HG03045 (cell line): ENCODE measurements at regions not wholly inside any gene's neighbourhood (a gene's known extent, or its start where the extent isn't known, plus 50 kb on each side); places are given as distances from the start of the nearest gene placed in this dataset.

ENCODE experiments used
- ATAC-seq: cut with Tn5 transposase; IDR thresholded peaks from one replicate; pipeline ENCODE4 v1.9.1; 2021; ENCODE audit warnings: mild to moderate bottlenecking, moderate library complexity; ENCODE audit not compliant: unreplicated experiment

DNA sequence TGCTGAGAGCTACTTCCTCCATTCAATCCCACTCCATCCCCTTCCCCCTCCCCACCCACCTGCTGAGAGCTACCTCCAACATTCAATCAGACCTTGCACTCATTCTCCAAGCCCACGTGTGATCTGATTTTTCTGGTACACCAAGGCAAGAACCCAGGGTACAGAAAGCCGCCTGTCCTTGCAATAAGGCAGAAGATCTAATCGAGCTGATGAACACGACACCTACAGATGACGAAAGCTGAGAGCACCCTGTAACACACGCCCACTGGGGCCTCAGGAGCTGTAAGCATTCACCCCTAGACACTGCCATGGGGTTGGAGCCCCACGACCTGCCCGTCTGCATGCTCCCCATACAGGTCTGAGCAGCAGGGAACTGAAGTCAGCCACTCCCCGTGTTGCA lies 58.3 kb downstream of the TRIML1 start:
- ATAC-seq, result no peak

DNA sequence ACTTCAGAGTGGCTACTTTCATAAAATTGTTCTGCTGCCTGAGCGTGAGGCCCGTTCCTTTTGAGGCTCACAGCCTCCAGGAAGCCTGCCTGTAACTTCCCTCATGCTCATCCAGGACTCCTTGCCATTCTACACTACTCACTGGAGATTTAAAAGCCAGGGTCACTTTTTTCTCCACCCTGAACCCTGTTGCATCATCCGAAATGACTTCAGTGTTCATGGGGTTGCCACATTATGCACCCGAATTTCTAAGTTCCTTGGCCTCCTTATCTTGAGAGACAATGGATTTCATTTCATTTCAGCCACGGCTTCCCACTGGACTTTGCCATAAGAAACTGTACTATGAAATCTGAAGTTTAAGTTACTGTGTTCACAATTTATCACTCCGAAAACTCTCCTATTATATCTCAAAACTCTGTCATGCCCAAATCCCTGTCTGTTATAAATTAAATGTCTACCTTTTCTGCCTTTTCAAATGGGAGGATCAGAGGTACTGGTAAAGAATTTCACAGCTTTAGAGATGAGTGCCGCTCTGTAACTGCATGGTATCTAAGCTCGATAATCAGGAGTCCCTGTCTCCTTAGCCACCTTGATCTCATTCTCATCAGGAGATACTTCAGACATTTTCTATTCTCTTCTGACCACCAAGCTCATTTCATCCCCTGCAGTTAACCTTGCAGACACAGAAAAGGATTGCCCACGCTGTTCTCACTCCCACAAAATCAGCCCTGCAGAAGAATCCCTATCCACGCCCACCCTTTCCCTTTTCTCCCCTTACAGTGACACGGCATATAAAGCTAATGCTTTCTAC lies 59.9 kb downstream of the TRIML1 start:
- ATAC-seq, result no peak

DNA sequence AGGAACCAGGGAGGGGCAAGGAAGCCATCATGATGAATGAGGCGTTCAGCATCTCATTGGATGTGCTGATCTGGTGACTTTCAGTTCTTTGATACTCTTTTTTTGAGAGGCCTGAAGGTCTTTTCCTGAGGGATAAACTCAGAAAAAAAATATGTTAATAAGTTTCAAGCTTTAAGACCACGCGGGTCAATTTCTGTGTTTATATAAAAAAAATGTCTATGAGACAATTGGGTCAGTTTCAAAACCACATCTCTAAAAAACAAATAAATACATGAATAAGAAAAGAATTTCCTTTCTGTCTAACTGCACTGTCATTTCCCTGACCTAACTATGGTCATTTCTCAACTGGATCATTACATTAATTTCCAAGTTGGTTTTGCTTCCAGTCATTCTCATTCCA lies 62.6 kb downstream of the TRIML1 start:
- no peak for ATAC-seq

DNA sequence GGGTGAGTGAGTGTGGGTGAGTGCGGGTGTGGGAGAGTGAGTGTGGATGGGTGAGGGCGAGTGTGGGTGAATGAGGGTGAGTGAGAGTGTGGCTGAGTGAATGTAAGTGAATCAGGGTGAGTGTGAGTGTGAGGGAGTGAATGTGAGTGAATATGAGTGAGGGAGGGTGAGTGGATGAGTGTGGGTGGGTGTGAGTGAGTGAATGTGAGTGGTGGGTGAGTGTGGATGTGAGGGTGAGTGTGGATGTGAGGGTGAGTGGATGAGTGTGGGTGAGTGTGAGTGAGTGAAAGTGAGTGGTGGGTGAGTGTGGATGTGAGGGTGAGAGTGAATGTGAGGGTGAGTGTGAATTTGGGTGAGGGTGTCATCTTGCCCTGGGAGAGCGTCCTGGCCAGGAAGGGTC lies 67.5 kb downstream of the TRIML1 start:
- ATAC-seq, result no peak

DNA sequence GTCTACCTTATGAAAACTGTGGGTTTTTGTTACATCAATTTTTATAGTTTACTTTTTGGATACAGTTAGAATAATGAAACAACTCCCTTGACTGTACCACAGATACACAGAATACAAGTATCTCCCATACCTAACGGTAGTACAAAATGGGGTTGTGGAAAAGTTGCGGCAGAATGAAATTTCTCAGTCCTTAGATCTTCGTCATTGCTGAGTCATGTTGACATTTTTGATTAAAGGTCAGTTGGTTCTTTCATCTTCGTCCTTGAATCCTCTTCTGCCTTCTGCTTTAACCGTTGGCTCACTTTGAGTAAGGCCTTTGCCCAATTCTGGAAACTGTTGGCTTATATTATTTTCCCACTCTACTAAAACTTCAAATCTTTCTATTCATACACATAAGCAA lies 75.6 kb downstream of the TRIML1 start:
- ATAC-seq, result no peak

DNA sequence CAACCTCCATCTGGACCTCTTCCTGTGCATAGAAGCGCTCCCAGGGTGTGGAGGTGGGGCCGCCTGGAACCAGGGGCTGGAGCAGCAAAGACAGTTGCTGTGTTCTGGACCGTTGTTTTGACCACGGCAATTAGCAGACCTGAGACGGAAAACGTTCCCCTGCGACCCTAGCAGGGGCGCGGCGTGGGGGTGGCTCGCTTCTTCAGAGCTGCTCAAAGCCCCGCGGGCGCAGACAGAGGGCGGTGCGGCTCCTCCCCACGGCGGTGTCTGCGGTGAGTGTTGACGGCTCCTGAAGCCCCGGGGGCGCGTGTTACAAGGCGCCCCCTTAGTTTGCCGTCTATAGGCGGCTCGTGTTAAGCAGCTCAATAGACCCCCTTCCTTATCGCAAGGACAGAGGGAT lies 79.2 kb downstream of the TRIML1 start:
- ATAC-seq, result no peak

DNA sequence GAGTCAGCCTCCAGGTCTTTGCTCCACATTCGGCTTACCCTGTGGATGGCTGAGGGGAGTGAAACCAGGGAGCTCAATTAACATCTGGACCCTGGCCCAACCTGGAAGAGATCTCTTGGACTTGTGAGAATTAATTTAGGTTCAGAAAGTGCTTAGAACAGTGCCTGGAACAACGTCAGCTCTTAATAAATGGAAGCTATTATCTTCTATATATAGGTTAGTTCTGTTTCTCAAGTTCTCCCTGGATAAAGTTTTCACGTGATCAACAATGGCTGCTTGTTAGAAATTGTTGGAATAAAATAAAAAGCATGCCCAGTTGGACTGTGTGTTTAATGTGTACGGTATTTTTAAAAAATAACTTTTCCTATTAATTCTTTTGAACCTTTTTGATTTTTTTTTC lies 80.8 kb downstream of the TRIML1 start:
- no peak for ATAC-seq

DNA sequence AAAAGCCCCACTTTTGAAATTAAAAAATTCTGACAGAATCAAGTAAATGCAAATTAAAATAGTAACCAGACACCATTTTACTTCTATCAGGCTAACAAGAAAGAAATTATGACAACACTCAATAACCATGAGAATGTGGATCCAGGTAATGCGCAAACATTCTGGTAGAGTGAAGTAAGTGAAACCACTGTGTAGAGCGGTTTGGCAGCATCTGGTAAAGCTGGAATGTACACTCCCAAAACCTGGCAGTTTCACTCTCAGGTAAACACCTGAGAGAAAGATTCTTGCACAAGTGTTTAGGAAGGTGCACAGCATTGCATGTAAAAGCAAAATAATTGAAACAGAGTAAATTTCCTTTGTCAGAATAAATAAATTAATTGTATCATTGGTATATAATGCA lies 81.8 kb downstream of the TRIML1 start:
- ATAC-seq, result no peak

DNA sequence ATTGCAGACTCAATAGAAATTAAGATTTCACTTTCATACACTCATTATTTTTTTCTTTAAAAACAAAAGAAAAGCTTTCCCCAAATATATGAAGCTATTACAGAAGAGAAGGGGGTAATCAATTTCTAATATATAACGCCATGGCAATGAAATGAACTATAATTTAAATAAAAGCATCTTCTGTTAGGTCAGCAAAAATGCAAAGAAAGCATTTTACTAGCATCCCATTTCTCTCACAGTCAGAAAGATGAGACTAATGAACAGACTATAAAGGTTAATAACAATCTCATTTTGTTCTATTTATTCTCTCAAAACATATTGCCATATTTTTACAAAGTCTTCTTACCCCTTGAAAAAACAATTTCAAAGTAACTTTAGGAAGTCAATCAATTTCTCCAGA lies 89.0 kb downstream of the TRIML1 start:
- ATAC-seq, result no peak

DNA sequence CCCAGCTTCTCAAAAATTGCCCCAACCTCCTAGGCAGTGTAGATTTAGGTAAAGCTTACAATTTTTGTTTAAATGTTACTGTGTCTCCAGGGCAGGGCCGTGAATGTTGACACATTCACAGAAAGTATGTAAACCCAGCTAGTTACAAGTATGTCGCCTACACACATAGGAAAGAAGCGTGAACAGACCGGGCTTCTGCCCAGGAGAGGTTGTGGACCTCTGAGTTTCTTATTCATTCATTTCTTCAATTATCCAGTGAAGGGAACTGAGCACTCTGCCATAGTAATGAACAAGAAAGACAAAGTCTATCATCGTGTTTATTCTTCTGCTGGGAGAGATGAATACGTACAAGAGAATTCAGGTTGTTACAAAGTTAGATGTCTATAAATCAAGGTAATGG lies 93.2 kb downstream of the TRIML1 start:
- ATAC-seq, result no peak

DNA sequence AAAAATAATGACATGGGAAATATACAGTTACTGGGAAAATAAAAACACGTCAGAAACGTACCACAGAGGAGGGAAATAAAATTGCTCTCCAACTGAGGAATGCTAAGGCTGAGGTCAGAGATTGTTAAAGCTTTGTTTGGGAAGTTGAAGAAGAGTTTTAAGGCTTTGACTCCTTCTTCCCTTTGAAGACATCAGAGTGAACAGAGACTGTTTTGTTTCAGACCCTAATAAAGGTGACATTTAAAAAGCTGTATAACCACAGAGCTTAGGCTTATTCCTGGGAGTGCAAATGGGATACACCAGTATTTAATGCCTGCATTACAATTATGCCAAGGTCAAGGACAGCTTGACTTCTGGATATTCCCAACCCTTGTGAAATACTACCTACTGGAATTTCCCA lies 102.8 kb downstream of the TRIML1 start:
- no peak for ATAC-seq

DNA sequence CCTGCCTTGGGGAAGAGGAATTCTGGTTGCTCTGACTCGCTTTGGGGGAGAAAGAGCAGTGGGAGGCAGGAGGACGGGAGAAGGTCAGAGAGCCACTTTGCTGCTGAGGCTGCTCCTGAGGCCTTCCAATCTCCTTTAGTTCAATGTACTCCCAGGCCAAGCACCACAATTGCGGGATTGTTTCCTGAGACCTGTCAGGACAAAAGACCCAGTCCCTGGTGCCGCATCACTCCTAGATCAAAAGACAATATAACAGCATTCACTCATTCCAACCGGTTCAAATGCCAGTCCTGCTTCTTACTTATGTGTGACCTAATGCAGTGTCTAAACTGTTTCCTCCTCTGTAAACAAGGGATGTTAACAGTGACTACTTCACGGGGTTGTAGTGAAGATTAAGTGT lies 106.4 kb downstream of the TRIML1 start:
- no peak for ATAC-seq

DNA sequence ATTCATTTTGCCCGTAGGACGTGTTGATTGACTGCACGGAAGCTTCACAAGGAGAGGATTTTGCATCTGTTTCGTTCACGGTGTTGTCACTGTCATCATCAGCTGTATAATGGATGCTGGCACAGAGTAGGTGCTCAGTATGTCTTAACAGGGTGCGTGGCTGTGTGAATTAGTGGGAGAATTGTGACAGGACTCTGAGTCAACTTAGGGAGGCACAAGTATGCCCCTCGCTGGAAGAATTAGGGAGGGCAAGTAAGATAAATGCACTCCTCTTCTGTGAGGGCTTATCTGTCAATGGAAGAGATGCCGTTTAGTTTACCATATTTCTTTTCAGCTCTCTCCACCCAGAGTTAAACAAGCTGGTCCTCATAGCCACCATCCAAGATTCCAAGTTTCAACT lies 107.2 kb downstream of the TRIML1 start:
- ATAC-seq, result no peak

DNA sequence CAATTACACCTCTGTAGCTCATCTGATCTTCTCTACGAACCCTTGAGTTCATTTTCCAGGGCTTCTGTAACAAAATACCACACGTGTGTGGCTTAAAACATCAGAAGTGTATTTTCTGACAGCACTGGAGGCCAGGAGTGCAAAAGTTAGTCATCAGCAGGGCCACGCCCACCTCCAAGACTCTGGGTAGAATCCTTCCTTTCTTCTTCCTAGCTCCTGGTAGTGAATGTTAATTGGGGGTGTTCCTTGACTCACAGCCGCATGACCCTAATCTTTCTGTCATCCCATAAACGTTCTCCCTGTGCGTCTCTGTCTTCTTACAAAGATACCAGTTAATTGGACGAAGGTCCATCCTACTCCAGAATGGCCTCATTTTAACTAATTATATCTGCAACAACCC lies 115.0 kb downstream of the TRIML1 start:
- no peak for ATAC-seq

DNA sequence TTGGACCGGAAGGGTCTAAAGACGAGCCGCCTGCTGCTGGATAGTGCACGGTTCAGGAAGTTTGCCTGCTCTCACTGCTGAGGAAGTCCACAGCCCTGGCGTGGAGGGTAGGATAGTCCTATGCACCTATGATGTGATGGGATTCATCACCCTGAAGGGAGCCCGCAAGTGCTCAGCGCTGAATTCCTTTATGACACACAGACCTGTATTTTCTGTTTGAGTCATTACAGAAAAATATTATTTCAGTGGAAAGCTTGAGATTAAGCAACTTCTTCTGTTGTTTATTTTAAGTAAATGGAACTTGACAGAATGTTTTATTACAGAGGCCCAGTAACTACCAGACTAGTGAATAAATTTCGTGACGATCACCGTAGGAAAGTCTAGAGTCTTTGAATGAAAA lies 123.2 kb downstream of the TRIML1 start:
- no peak for ATAC-seq

DNA sequence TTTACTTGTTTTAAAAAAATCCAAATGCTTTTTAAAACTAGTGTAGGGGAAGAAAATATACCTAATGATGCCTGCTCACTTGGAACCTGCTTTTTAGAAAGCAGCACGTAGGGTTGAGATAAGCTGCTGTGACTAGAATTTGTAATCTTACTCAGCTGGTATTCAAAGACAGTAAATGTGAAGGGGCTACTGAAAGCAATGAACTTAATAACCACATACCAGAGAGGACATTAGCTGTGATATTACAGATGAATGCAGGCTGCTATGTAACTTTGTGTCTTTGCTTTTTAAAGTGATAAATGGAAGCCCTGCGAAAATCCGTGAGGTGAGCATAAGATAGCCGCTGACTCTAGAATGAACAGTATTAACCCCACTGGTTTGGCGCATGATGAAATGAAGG lies 124.1 kb downstream of the TRIML1 start:
- ATAC-seq, result no peak

DNA sequence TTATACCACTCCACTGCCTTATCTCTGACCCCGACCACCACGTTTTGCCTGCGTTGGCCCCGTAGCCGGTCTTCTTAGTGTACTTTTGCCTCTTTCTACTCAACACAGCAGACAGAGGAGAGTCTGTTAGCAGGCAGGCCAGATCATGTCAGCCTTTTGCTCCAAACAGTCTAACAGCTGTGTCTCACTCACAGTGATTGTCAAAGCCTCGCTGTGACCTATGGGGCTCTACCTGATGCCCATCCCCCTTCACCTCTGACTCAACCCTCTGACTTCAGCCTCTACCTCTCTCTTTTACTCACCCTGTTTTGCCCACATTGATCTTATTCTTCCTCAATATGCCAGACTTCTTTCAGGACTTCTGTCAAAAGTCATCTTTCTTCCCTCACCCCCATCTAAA lies 127.1 kb downstream of the TRIML1 start:
- no peak for ATAC-seq

DNA sequence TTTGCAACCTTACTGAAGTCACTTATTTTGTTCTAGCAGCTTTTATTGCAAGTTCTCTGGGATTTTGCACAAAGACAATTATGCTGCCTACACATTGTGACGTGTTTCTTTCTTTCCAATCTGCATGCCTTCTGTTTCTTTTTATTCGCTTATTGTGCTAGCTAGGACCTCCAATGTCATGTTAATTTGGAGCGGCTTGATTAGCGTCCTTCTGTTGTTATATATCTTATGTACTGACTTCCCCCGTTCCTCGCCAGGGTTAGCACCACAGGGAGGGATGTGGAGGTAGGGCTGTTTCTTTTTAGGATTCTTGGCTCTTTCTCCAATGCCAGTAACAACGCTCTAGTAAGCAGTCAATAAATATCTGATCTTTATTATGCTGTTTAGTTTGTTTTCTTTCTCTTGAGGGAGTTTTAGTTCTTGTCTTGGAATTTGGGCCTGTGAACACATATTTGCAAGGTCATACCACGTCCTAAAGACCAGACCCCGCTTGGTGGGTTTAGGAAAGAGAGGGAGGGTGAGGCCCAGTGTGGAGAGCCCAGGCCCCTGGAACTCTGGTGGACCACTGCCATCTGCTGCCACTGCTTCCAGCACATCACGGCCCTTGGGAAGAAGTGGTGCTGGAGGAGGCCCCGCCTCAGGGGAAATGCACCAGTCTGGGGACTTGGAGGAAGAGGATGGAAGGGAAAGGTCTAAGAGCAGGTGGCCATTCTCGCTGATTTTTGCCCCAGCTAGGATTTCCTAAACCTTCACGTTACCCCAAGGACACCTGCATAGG lies 129.1 kb downstream of the TRIML1 start:
- no peak for ATAC-seq

DNA sequence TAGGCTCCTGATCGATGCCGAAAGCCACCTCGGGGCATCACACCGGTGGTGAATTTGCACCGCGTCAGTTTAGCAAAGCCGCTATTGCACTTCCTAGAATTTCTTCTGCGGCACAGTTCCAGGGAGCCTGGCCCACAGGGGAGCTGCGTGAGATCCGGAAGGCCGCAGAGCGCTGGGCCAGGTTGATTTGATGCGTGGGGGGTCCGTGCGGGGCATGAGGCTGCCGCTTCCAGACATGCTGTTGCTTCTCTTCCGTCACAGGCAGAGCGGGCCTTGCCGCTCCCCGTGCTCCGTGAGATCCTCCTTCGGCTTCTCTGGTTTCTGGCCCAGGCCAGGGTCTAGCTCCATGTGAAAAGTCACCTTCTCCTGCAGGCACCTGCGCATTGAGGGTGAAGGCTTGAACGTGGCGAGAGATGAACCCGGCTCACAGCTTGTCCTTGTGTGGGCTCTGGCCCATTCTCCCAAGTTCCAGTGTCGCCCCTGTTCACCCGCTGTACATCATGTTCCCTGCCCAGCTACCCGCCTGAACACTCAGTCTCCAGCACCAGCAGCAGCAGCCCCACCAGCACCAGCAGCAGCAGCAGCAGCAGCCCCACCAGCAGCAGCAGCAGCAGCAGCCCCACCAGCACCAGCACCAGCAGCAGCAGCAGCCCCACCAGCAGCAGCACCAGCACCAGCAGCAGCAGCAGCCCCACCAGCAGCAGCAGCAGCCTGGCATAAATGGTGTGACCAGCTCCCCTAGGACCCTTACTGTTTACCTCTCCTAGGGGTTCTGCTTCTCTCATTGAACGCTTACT lies 131.2 kb downstream of the TRIML1 start:
- ATAC-seq, result no peak

DNA sequence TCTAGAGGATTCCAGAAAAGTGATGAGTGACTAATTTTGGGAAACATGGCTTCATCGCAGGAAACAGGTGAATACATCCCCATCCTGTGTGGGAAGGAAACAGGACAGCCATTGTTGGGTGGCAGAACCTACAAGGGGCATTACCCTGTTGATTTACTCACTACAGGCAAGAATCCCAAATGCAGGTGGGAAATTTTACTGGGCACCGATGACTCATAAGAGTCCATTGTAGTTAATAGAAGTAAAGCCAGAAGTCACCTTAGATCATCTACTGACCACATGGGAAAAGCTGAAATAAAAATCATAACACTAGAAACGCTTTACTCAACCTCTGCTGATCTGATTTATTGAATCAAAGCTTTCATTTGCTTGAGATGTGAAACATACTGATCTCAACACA lies 136.4 kb downstream of the TRIML1 start:
- no peak for ATAC-seq

DNA sequence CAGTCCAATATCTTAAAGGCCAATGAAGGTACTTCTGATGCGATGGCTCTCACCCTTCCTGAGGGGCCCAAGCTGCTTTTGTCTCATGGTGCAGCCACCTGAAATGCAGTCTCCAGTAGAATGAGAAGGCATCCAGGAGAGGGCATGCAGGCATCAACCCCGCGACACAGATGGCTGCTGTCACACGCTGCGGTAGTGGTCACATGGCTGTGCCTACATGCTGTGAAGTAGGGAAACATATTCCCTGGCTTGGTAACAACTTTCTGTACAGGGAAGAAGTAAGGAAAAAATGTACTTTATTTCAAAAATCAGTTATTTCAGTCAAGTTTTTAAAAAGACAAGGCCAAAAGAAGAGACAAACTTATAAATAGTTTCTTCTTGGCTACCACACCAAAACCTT lies 139.9 kb downstream of the TRIML1 start:
- no peak for ATAC-seq
